ENCODE measurements at regions not wholly inside any gene's neighbourhood (a gene's known extent, or its start where the extent isn't known, plus 50 kb on each side); places are given as distances from the start of the nearest gene placed in this dataset.

DNA sequence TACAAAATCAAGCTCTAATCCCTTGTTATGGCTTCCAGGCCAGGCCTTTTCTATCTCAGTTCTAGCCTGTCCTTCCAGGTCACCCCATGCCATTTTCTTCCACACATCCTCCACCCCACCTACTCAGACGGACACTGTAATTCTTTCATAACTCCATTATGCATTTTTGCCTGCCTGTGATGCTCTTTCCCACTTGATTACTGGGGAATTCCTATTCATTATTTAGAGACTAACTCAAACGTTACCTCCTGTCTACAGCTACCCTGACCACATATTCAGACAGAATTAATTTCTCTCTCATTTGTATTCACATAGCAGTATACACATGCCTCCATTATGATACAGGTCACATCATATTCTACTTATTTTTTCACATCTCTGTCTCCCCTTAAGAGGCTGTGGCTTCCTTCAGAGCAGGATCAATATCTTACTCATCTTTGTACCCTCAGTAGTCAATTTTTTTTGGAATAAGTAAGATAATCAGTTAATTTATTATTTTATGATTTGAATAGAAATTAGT lies 156.5 kb upstream of the ZC3H12C start (continued):
- TF ChIP-seq SALL1 (CRISPR knock-in tag; IDR thresholded peaks at IDR 0.05) (no peak), HOXA3 (CRISPR knock-in tag; IDR thresholded peaks at IDR 0.05) (no peak), JUN (CRISPR knock-in tag; IDR thresholded peaks at IDR 0.05) (no peak)

DNA sequence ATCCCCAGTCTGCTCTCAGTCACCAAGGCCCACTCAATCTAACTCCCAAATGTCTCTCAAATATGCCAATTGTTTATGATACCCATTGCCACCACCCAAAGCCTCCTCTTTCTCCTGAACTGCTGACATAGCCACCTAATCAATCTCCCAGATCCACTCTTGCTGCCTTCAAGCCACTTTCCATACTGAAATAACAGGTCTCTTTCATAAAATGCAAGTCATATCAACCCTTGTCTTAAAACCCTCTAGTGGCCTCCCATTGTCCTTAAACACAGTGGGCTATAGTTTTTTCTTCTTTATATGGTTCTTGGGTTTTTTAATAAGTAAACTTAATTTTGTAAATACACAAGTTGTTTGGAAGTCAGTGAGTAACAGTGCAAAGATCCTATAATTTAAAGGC lies 155.2 kb upstream of the ZC3H12C start:
- H3K4me2 ChIP-seq (ENCODE audit: low read depth, low read length): no peak overlapping the region
- H3K36me3 ChIP-seq (replicated peaks in 1 of 2; ENCODE audit: control insufficient read depth in 1 of 2, insufficient read depth in 2 of 2, low read length in 2 of 2): no peaks in the 10 kb centered on the region
- BruUV-seq (replicated peaks): no TSS peak
- no peak overlapping the region for H2AFZ ChIP-seq (ENCODE audit: low read length)
- H3K9me3 ChIP-seq (ENCODE audit: low read length): no peaks in the 10 kb centered on the region
- DNase-seq (ENCODE audit: low spot score): no peak
- H3K27me3 ChIP-seq (ENCODE audit: control insufficient read depth in 1 of 2, insufficient read depth in 2 of 2, low read length in 2 of 2): no peaks in the 10 kb centered on the region
- no peak for ATAC-seq
- in situ Hi-C loops (cut with HindIII; ENCODE audit: extremely low pct_ligation_motif_present, low pct_unique_long_range_greater_than_20kb) (loop anchor here (25.0 kb wide), 1 partner anchor 1251 kb away; no protein-coding TSS in a partner anchor), intact Hi-C loops (cut with micrococcal nuclease; ENCODE audit: unreplicated experiment) (no loop called here)
- H3K9ac ChIP-seq (ENCODE audit: insufficient read depth, low read depth, low read length): no peak overlapping the region
- H3K4me1 ChIP-seq (ENCODE audit: insufficient read depth, low read length): no peaks in the 10 kb centered on the region
- H3K79me2 ChIP-seq (ENCODE audit: insufficient read depth, low read length): no peaks in the 10 kb centered on the region
- ChIA-PET POLR2A (no interaction called here), CTCF (ENCODE audit: low intra/inter-chr PET ratio, low total read pairs) (interaction anchor here (1.5 kb wide), 1 partner anchor 85 kb away, joined by 5 read pairs; no protein-coding TSS in a partner anchor)
- H3K27ac ChIP-seq (ENCODE audit: extremely low read length, insufficient read depth, low read length): no peak overlapping the region
- TF ChIP-seq HDAC2 (CRISPR knock-in tag; IDR thresholded peaks at IDR 0.05) (no peak), ZNF282 (IDR thresholded peaks at IDR 0.05; ENCODE audit: partially characterized antibody) (no peak), ZNF674 (CRISPR knock-in tag; IDR thresholded peaks at IDR 0.05; ENCODE audit: low read depth) (no peak), ZNF605 (CRISPR knock-in tag; IDR thresholded peaks at IDR 0.05) (no peak), ZZZ3 (CRISPR knock-in tag; IDR thresholded peaks at IDR 0.05; ENCODE audit: borderline replicate concordance) (no peak), MEF2D (CRISPR knock-in tag; IDR thresholded peaks at IDR 0.05) (no peak), MED8 (CRISPR knock-in tag; IDR thresholded peaks at IDR 0.05; ENCODE audit: insufficient replicate concordance) (no peak)
- FAIRE-seq: no peak
- no peaks in the 10 kb centered on the region for H4K20me1 ChIP-seq (ENCODE audit: insufficient read depth, low read length)
- no peak overlapping the region for H3K4me3 ChIP-seq (replicated peaks in 1 of 3; ENCODE audit: insufficient read depth in 1 of 3, low read depth in 2 of 3, low read length in 3 of 3)

Data from HepG2 (cell line).